ENCODE measurements at regions not wholly inside any gene's neighbourhood (a gene's known extent, or its start where the extent isn't known, plus 50 kb on each side); places are given as distances from the start of the nearest gene placed in this dataset.
"Not testable (repeated sequence)": the region's sequence is repeated elsewhere in the genome, so short reads cannot be mapped to it uniquely, and the experiment has no call there.

- not testable (repeated sequence) for FAIRE-seq; H2AFZ ChIP-seq (ENCODE audit: low read length)
- WGBS (ENCODE audit: low lambda C conversion rate), result 1% methylated on average over 4 of the region's 4 CpGs
Measured at GRCh38 chr11:134955970-134956369, 543.9 kb upstream of the B3GAT1 start.

GRCh38 chr11:134955281-134955680 is 543.2 kb upstream of the B3GAT1 start:
- no peaks in the 10 kb centered on the region for H3K9me3 ChIP-seq (ENCODE audit: low read length)
- BruUV-seq (replicated peaks), result no TSS peak
- H3K4me1 ChIP-seq (ENCODE audit: insufficient read depth, low read length), result no peaks in the 10 kb centered on the region
- no peak overlapping the region for H3K27ac ChIP-seq (ENCODE audit: extremely low read length, insufficient read depth, low read length)
- H3K36me3 ChIP-seq (replicated peaks in 1 of 2; ENCODE audit: control insufficient read depth in 1 of 2, insufficient read depth in 2 of 2, low read length in 2 of 2), result no peaks in the 10 kb centered on the region
- no peak for DNase-seq (ENCODE audit: low spot score)
- H4K20me1 ChIP-seq (ENCODE audit: insufficient read depth, low read length), result no peaks in the 10 kb centered on the region
- no peak overlapping the region for H2AFZ ChIP-seq (ENCODE audit: low read length)
- WGBS (ENCODE audit: low lambda C conversion rate), result 55% methylated on average over 4 of the region's 9 CpGs
- CTCF ChIA-PET (ENCODE audit: low intra/inter-chr PET ratio, low total read pairs), result no interaction called here
- in situ Hi-C loops (cut with HindIII; ENCODE audit: extremely low pct_ligation_motif_present, low pct_unique_long_range_greater_than_20kb), result no loop called here
- ATAC-seq, result no peak
- POLR2A ChIA-PET, result no interaction called here
- no peak for FAIRE-seq
- H3K79me2 ChIP-seq (ENCODE audit: insufficient read depth, low read length), result no peaks in the 10 kb centered on the region
- H3K4me3 ChIP-seq (replicated peaks in 1 of 3; ENCODE audit: insufficient read depth in 1 of 3, low read depth in 2 of 3, low read length in 3 of 3), result no peak overlapping the region
- H3K27me3 ChIP-seq (ENCODE audit: control insufficient read depth in 1 of 2, insufficient read depth in 2 of 2, low read length in 2 of 2), result peaks cover 0 to 6% of the 10 kb centered on the region in 2 experiments; a peak in 2 of 5 replicates
- H3K4me2 ChIP-seq (ENCODE audit: low read depth, low read length), result no peak overlapping the region
- no peak for TF ChIP-seq NFIC (IDR thresholded peaks at IDR 0.05; ENCODE audit: low read length)
- no peak for TF ChIP-seq ZNF850 (CRISPR knock-in tag; conservative IDR thresholded peaks at IDR 0.05)
- no peak for TF ChIP-seq SALL2 (CRISPR knock-in tag; IDR thresholded peaks at IDR 0.05)
- TF ChIP-seq KAT2B (IDR thresholded peaks at IDR 0.05; ENCODE audit: borderline replicate concordance, low read depth, low read length), result no peak
- TF ChIP-seq CEBPG (CRISPR knock-in tag; IDR thresholded peaks at IDR 0.05), result no peak
- no peak for TF ChIP-seq ZNF562 (CRISPR knock-in tag; IDR thresholded peaks at IDR 0.05; ENCODE audit: borderline replicate concordance)
- no peak for TF ChIP-seq TOPORS (CRISPR knock-in tag; IDR thresholded peaks at IDR 0.05)
- TF ChIP-seq HES4 (CRISPR knock-in tag; IDR thresholded peaks at IDR 0.05; ENCODE audit: borderline replicate concordance), result no peak
- TF ChIP-seq ZNF24 (IDR thresholded peaks at IDR 0.05), result no peak
- no peak for TF ChIP-seq CSRNP1 (CRISPR knock-in tag; IDR thresholded peaks at IDR 0.05)
- TF ChIP-seq LRRFIP1 (CRISPR knock-in tag; conservative IDR thresholded peaks at IDR 0.05), result no peak
- intact Hi-C loops (cut with micrococcal nuclease; ENCODE audit: unreplicated experiment), result no loop called here
- H3K9ac ChIP-seq (ENCODE audit: insufficient read depth, low read depth, low read length), result no peak overlapping the region

More at GRCh38 chr11:134955970-134956369, 543.9 kb upstream of the B3GAT1 start:
- intact Hi-C loops (cut with micrococcal nuclease; ENCODE audit: unreplicated experiment); CTCF ChIA-PET (ENCODE audit: low intra/inter-chr PET ratio, low total read pairs); BruUV-seq (replicated peaks); H3K4me3 ChIP-seq (replicated peaks in 1 of 3; ENCODE audit: insufficient read depth in 1 of 3, low read depth in 2 of 3, low read length in 3 of 3); in situ Hi-C loops (cut with HindIII; ENCODE audit: extremely low pct_ligation_motif_present, low pct_unique_long_range_greater_than_20kb); DNase-seq (ENCODE audit: low spot score); H3K9me3 ChIP-seq (ENCODE audit: low read length); H4K20me1 ChIP-seq (ENCODE audit: insufficient read depth, low read length); POLR2A ChIA-PET; H3K4me1 ChIP-seq (ENCODE audit: insufficient read depth, low read length); H3K27me3 ChIP-seq (ENCODE audit: control insufficient read depth in 1 of 2, insufficient read depth in 2 of 2, low read length in 2 of 2); H3K9ac ChIP-seq (ENCODE audit: insufficient read depth, low read depth, low read length); H3K4me2 ChIP-seq (ENCODE audit: low read depth, low read length); H3K27ac ChIP-seq (ENCODE audit: extremely low read length, insufficient read depth, low read length); H3K36me3 ChIP-seq (replicated peaks in 1 of 2; ENCODE audit: control insufficient read depth in 1 of 2, insufficient read depth in 2 of 2, low read length in 2 of 2); H3K79me2 ChIP-seq (ENCODE audit: insufficient read depth, low read length); ATAC-seq: not testable (repeated sequence)
